ENCODE measurements at regions not wholly inside any gene's neighbourhood (a gene's known extent, or its start where the extent isn't known, plus 50 kb on each side); places are given as distances from the start of the nearest gene placed in this dataset.

DNA sequence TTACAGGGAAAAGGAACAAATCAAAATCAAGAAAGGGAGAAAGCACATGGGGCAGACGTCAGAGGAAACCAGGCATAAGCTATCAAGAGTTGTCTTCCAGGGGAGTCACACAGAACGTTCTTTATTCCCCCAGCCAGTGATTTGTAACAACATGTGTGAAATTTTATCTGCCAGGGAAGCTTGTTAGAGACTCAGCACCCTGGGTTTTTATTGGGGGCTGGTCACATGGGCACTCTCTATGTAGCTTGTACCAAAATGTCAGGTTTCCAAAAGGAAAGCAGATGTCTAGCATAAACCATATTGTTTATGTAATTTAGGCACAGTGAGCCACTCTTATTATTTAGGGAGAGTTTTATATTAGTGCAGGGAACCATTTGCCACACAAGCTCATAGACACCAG, 440.4 kb upstream of the DCN start:
- no peak for DNase-seq
- intact Hi-C loops (cut with DNase I): no loop called here
- H3K4me3 ChIP-seq: no peak overlapping the region
- TF ChIP-seq, protein P1, sequence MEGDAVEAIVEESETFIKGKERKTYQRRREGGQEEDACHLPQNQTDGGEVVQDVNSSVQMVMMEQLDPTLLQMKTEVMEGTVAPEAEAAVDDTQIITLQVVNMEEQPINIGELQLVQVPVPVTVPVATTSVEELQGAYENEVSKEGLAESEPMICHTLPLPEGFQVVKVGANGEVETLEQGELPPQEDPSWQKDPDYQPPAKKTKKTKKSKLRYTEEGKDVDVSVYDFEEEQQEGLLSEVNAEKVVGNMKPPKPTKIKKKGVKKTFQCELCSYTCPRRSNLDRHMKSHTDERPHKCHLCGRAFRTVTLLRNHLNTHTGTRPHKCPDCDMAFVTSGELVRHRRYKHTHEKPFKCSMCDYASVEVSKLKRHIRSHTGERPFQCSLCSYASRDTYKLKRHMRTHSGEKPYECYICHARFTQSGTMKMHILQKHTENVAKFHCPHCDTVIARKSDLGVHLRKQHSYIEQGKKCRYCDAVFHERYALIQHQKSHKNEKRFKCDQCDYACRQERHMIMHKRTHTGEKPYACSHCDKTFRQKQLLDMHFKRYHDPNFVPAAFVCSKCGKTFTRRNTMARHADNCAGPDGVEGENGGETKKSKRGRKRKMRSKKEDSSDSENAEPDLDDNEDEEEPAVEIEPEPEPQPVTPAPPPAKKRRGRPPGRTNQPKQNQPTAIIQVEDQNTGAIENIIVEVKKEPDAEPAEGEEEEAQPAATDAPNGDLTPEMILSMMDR (IDR thresholded peaks at IDR 0.05): no peak
- 55 to 60% methylated on average over 2 of the region's 2 CpGs for WGBS, 2 donors
- H3K27me3 ChIP-seq: no peaks in the 10 kb centered on the region
- FAIRE-seq: no peak
- H3K9me3 ChIP-seq: no peaks in the 10 kb centered on the region
- no peaks in the 10 kb centered on the region for H3K36me3 ChIP-seq
- H3K4me1 ChIP-seq: no peaks in the 10 kb centered on the region
- no peak overlapping the region for H3K27ac ChIP-seq
- ATAC-seq: no peak

DNA sequence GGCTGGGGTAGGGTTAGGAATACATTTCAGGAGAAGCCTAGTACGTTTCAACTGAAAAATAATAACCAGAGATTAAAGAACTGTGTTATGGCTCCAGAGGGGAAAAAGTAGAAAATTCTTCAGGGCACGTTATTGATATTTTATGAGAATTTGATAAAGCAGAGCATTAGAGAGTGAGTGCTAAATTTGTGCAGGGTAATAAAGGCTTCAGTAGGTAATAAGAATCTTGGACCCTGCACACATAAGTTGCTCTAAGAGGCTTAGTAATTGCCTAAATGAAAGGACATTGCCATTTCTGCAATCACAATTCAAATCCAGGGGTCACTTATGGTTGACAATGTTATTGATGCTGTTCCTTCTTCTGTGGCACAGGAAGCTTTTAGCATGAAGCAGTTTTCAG, 439.4 kb upstream of the DCN start:
- FAIRE-seq (no peak), DNase-seq (no peak), ATAC-seq (no peak)
- 43 to 56% methylated on average over 2 of the region's 2 CpGs for WGBS, 2 donors
- Histone ChIP-seq H3K36me3 (no peaks in the 10 kb centered on the region), H3K4me3 (no peak overlapping the region), H3K27me3 (no peaks in the 10 kb centered on the region), H3K27ac (no peak overlapping the region), H3K9me3 (no peaks in the 10 kb centered on the region), H3K4me1 (no peaks in the 10 kb centered on the region)
- intact Hi-C loops (cut with DNase I): no loop called here
- TF ChIP-seq, protein P1 (IDR thresholded peaks at IDR 0.05): no peak

DNA sequence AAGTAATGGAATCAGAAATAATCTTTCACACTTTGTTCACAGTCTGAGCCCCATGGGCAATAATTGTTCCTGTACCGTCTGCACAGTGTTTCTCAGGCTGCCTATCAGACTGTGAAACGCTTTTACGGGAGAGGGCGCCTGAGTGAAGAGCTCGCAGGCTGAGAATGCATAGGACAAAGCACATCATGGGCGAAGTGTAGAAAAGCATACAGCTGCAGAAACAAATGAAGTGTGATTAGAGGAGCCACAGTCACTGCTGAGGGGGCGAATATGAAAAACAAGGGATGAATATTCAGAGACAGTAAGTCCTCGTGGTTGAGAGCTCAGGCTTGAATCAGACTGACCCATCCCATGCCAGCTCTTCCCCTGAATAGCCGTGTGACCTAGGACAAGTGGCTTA, 438.4 kb upstream of the DCN start:
- intact Hi-C loops (cut with DNase I): no loop called here
- ATAC-seq: peak in 2 of 4 donors; percentile 31 to 60
- Histone ChIP-seq H3K4me1 (no peaks in the 10 kb centered on the region), H3K36me3 (no peaks in the 10 kb centered on the region), H3K4me3 (no peak overlapping the region), H3K9me3 (no peaks in the 10 kb centered on the region), H3K27me3 (no peaks in the 10 kb centered on the region), H3K27ac (no peak overlapping the region)
- TF ChIP-seq, protein P1 (IDR thresholded peaks at IDR 0.05): no peak
- FAIRE-seq: no peak
- 75 to 77% methylated on average over 9 of the region's 9 CpGs for WGBS, 2 donors
- DNase-seq: no peak

DNA sequence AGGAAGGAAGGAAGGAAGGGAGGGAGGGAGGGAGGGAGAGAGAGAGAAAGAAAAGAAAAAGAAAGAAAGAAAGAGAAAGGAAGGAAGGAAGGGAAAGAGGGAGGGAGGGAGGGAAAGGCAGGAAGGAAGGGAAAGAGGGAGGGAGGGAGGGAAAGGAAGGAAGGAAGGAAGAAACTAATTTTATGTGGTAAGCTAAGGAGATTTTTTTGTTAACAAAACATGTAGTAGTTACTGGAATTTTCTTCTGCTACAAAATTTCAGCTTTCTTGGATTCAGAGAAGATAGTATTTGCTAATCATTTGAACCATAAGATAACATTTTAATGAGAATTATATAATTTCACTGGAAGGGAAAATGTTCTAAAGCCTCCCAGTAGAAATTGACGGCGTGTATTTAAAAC, 437.8 kb upstream of the DCN start:
- intact Hi-C loops (cut with DNase I): no loop called here
- no peaks in the 10 kb centered on the region for H3K36me3 ChIP-seq
- no peak for DNase-seq
- H3K27ac ChIP-seq: no peak overlapping the region
- H3K9me3 ChIP-seq: no peaks in the 10 kb centered on the region
- WGBS, 2 donors: 72 to 82% methylated on average over 2 of the region's 2 CpGs
- no peaks in the 10 kb centered on the region for H3K27me3 ChIP-seq
- ATAC-seq: no peak
- TF ChIP-seq, protein P1 (IDR thresholded peaks at IDR 0.05): no peak
- no peak overlapping the region for H3K4me3 ChIP-seq
- no peak for FAIRE-seq
- H3K4me1 ChIP-seq: no peaks in the 10 kb centered on the region

DNA sequence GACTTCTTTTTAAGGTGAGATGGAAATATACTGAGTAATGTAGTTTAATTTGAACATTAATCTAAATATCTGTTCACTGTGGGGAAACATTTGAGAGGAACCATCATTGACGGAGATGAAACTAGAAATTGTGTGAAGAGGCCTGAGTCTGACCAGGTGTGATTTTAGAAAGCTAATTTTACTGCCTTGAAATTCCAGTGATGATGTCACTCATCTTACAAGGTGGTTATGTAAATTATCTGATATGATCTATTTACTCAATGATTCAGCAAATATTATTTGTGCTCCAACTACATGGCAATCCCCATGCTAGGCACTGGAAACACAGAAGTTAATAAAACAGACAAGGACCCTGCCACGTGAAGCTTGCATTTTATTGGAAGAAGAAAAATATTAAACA, 435.7 kb upstream of the DCN start:
- TF ChIP-seq, protein P1 (IDR thresholded peaks at IDR 0.05): no peak
- DNase-seq (no peak), FAIRE-seq (no peak), ATAC-seq (peak in 2 of 4 donors; percentile 42 to 44)
- 72 to 80% methylated on average over 2 of the region's 2 CpGs for WGBS, 2 donors
- Histone ChIP-seq H3K36me3 (no peaks in the 10 kb centered on the region), H3K27ac (no peak overlapping the region), H3K4me3 (no peak overlapping the region), H3K4me1 (no peaks in the 10 kb centered on the region), H3K27me3 (no peaks in the 10 kb centered on the region), H3K9me3 (no peaks in the 10 kb centered on the region)
- intact Hi-C loops (cut with DNase I): no loop called here

All from pancreas (tissue), 10 donors.